Neural progenitor cell (in vitro differentiated cells): ENCODE measurements at regions not wholly inside any gene's neighbourhood (a gene's known extent, or its start where the extent isn't known, plus 50 kb on each side); places are given as distances from the start of the nearest gene placed in this dataset.

Experiments
- CTCF ChIP-seq: fragments of 200-600 bp; sonication (generic); IDR thresholded peaks from 2 replicates; pipeline ENCODE4 v1.5.1; 2017; ENCODE audit warnings: antibody characterized with exemption, mild to moderate bottlenecking
- EZH2 ChIP-seq: fragments of 200-600 bp; sonication (generic); IDR thresholded peaks from 2 replicates; pipeline ENCODE4 v1.6.1; 2017; ENCODE audit warnings: antibody characterized with exemption, mild to moderate bottlenecking, moderate library complexity
- EZH2phosphoT487 ChIP-seq: fragments of 200-600 bp; sonication (generic); IDR thresholded peaks from 2 replicates; pipeline ENCODE4 v1.6.1; 2017; ENCODE audit warnings: antibody characterized with exemption

DNA sequence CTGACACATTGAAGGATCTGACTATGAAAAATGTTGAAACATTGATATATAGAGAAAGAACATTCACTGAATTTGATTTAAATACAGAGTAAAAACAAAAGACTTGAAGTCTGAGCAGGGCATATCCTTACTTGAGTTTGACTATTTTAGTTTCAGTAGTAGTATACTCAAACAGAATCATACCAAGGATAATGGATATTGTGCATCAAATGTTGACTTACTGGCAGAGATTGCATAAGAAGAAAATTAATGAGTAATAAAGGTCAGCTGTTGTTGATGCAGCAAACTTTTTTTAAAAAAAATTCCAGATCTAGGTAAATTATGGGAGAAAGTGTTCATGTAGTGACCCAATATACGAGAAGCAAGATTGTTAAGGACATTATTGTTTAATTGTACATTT lies 94.5 kb upstream of the APOOL start:
- TF ChIP-seq CTCF (no peak), EZH2 (no peak), EZH2phosphoT487 (no peak)
